ENCODE measurements at regions not wholly inside any gene's neighbourhood (a gene's known extent, or its start where the extent isn't known, plus 50 kb on each side); places are given as distances from the start of the nearest gene placed in this dataset.

DNA sequence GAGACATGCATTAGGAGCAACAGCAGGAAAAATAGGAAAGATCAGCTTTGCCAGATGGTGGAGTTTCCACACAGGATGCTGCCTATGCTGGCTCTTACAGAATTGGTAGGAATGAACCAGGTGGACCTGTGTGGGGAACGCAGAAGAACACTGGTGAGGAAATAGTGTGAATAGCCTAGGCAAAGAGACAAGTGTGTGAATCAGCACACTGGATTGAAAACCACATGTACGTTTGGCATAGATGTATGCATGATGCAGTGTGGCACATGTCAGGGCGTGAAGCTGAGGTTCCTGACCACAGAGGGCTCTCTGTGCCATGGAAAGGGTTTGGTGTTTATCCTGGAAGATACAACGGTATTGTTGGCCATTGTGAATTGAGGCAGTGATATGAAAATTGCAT is 156.5 kb upstream of the SLC10A2 start:
- TF ChIP-seq RNF2 (IDR thresholded peaks at IDR 0.05; ENCODE audit: borderline replicate concordance, low read depth, low read length, missing control alignments, poor library complexity, severe bottlenecking) (no peak), RAD21 (IDR thresholded peaks at IDR 0.05 in 1 of 2, conservative IDR thresholded peaks at IDR 0.05 in 1 of 2; ENCODE audit: low read depth in 2 of 2, low read length in 2 of 2) (no peak), POLR2A (IDR thresholded peaks at IDR 0.05; ENCODE audit: control extremely low read depth in 1 of 2, low read depth in 2 of 2, low read length in 2 of 2) (no peak), JUN (IDR thresholded peaks at IDR 0.05; ENCODE audit: low read depth, low read length) (no peak), HDAC2 (IDR thresholded peaks at IDR 0.05; ENCODE audit: borderline replicate concordance in 1 of 2, low read depth in 2 of 2, low read length in 2 of 2) (no peak), EZH2 (IDR thresholded peaks at IDR 0.05; ENCODE audit: low read depth, low read length, severe bottlenecking) (no peak)
- TF ChIP-seq, protein P1, sequence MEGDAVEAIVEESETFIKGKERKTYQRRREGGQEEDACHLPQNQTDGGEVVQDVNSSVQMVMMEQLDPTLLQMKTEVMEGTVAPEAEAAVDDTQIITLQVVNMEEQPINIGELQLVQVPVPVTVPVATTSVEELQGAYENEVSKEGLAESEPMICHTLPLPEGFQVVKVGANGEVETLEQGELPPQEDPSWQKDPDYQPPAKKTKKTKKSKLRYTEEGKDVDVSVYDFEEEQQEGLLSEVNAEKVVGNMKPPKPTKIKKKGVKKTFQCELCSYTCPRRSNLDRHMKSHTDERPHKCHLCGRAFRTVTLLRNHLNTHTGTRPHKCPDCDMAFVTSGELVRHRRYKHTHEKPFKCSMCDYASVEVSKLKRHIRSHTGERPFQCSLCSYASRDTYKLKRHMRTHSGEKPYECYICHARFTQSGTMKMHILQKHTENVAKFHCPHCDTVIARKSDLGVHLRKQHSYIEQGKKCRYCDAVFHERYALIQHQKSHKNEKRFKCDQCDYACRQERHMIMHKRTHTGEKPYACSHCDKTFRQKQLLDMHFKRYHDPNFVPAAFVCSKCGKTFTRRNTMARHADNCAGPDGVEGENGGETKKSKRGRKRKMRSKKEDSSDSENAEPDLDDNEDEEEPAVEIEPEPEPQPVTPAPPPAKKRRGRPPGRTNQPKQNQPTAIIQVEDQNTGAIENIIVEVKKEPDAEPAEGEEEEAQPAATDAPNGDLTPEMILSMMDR (IDR thresholded peaks at IDR 0.05; ENCODE audit: control extremely low read depth in 1 of 3, insufficient read depth in 1 of 3, low read depth in 1 of 3, low read length in 3 of 3) = no peak
- TF ChIP-seq, protein P2, sequence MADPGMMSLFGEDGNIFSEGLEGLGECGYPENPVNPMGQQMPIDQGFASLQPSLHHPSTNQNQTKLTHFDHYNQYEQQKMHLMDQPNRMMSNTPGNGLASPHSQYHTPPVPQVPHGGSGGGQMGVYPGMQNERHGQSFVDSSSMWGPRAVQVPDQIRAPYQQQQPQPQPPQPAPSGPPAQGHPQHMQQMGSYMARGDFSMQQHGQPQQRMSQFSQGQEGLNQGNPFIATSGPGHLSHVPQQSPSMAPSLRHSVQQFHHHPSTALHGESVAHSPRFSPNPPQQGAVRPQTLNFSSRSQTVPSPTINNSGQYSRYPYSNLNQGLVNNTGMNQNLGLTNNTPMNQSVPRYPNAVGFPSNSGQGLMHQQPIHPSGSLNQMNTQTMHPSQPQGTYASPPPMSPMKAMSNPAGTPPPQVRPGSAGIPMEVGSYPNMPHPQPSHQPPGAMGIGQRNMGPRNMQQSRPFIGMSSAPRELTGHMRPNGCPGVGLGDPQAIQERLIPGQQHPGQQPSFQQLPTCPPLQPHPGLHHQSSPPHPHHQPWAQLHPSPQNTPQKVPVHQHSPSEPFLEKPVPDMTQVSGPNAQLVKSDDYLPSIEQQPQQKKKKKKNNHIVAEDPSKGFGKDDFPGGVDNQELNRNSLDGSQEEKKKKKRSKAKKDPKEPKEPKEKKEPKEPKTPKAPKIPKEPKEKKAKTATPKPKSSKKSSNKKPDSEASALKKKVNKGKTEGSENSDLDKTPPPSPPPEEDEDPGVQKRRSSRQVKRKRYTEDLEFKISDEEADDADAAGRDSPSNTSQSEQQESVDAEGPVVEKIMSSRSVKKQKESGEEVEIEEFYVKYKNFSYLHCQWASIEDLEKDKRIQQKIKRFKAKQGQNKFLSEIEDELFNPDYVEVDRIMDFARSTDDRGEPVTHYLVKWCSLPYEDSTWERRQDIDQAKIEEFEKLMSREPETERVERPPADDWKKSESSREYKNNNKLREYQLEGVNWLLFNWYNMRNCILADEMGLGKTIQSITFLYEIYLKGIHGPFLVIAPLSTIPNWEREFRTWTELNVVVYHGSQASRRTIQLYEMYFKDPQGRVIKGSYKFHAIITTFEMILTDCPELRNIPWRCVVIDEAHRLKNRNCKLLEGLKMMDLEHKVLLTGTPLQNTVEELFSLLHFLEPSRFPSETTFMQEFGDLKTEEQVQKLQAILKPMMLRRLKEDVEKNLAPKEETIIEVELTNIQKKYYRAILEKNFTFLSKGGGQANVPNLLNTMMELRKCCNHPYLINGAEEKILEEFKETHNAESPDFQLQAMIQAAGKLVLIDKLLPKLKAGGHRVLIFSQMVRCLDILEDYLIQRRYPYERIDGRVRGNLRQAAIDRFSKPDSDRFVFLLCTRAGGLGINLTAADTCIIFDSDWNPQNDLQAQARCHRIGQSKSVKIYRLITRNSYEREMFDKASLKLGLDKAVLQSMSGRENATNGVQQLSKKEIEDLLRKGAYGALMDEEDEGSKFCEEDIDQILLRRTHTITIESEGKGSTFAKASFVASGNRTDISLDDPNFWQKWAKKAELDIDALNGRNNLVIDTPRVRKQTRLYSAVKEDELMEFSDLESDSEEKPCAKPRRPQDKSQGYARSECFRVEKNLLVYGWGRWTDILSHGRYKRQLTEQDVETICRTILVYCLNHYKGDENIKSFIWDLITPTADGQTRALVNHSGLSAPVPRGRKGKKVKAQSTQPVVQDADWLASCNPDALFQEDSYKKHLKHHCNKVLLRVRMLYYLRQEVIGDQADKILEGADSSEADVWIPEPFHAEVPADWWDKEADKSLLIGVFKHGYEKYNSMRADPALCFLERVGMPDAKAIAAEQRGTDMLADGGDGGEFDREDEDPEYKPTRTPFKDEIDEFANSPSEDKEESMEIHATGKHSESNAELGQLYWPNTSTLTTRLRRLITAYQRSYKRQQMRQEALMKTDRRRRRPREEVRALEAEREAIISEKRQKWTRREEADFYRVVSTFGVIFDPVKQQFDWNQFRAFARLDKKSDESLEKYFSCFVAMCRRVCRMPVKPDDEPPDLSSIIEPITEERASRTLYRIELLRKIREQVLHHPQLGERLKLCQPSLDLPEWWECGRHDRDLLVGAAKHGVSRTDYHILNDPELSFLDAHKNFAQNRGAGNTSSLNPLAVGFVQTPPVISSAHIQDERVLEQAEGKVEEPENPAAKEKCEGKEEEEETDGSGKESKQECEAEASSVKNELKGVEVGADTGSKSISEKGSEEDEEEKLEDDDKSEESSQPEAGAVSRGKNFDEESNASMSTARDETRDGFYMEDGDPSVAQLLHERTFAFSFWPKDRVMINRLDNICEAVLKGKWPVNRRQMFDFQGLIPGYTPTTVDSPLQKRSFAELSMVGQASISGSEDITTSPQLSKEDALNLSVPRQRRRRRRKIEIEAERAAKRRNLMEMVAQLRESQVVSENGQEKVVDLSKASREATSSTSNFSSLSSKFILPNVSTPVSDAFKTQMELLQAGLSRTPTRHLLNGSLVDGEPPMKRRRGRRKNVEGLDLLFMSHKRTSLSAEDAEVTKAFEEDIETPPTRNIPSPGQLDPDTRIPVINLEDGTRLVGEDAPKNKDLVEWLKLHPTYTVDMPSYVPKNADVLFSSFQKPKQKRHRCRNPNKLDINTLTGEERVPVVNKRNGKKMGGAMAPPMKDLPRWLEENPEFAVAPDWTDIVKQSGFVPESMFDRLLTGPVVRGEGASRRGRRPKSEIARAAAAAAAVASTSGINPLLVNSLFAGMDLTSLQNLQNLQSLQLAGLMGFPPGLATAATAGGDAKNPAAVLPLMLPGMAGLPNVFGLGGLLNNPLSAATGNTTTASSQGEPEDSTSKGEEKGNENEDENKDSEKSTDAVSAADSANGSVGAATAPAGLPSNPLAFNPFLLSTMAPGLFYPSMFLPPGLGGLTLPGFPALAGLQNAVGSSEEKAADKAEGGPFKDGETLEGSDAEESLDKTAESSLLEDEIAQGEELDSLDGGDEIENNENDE (IDR thresholded peaks at IDR 0.05; ENCODE audit: insufficient replicate concordance, low read length) = no peak
- TF ChIP-seq, protein P3, sequence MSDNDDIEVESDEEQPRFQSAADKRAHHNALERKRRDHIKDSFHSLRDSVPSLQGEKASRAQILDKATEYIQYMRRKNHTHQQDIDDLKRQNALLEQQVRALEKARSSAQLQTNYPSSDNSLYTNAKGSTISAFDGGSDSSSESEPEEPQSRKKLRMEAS (IDR thresholded peaks at IDR 0.05) = no peak
